CD14-positive monocyte (primary cell): ENCODE measurements at regions not wholly inside any gene's neighbourhood (a gene's known extent, or its start where the extent isn't known, plus 50 kb on each side); places are given as distances from the start of the nearest gene placed in this dataset.

Experiments used
- DNase-seq, 3 donors: peaks; one replicate each; pipeline ENCODE4 v3.0.0-alpha.2; 2011 to 2022
- H2AFZ ChIP-seq: 2 replicates; pipeline ENCODE4 v1.6.0; 2012; ENCODE audit warnings: mild to moderate bottlenecking, low read depth, low read length, inconsistent platforms; ENCODE audit not compliant: insufficient read depth, poor library complexity, severe bottlenecking
- H3K27ac ChIP-seq, 2 donors: 1 replicate in 1 of 2; 2 replicates in 1 of 2; pipeline ENCODE4 v1.5.1; 2012 to 2013; ENCODE audit warnings: low read length in 2 of 2, control low read depth in 1 of 2, inconsistent platforms in 1 of 2, low read depth in 1 of 2, mild to moderate bottlenecking in 1 of 2
- H3K27me3 ChIP-seq, 2 donors: one replicate each; pipeline versions ENCODE4 v1.6.0 to v1.6.1; 2011 to 2013; ENCODE audit warnings: low read length in 2 of 2; ENCODE audit not compliant: control insufficient read depth in 2 of 2, insufficient read depth in 2 of 2
- H3K36me3 ChIP-seq, 2 donors: replicated peaks in 1 of 2; 1 replicate in 1 of 2; 2 replicates in 1 of 2; pipeline versions ENCODE4 v1.5.1 to v1.6.1; 2012 to 2013; ENCODE audit warnings: low read length in 2 of 2, control low read depth in 1 of 2, inconsistent platforms in 1 of 2, mild to moderate bottlenecking in 1 of 2; ENCODE audit not compliant: insufficient read depth in 2 of 2, control insufficient read depth in 1 of 2
- H3K4me1 ChIP-seq, 2 donors: 1 replicate in 1 of 2; 2 replicates in 1 of 2; pipeline versions ENCODE4 v1.5.1 to v1.6.1; 2012 to 2013; ENCODE audit warnings: low read length in 2 of 2, control low read depth in 1 of 2, inconsistent platforms in 1 of 2, mild to moderate bottlenecking in 1 of 2, moderate library complexity in 1 of 2; ENCODE audit not compliant: insufficient read depth in 2 of 2, control insufficient read depth in 1 of 2
- H3K4me2 ChIP-seq: replicated peaks from 2 replicates; pipeline ENCODE3; 2012; ENCODE audit warnings: low read length, moderate library complexity, mild to moderate bottlenecking; ENCODE audit not compliant: poor library complexity, severe bottlenecking; ENCODE audit errors: extremely low read depth
- H3K4me3 ChIP-seq, 3 experiments: fragments of 200-600 bp in 1 of 3; sonication (generic) in 1 of 3; replicated peaks in 1 of 3; 1 replicate in 2 of 3; 2 replicates in 1 of 3; pipeline ENCODE4 v1.5.1; 2011 to 2013; ENCODE audit warnings: low read length in 3 of 3, mild to moderate bottlenecking in 3 of 3, control low read depth in 2 of 3, low read depth in 2 of 3, inconsistent platforms in 1 of 3, moderate library complexity in 1 of 3
- H3K79me2 ChIP-seq: 2 replicates; pipeline ENCODE4 v1.6.0; 2012; ENCODE audit warnings: mild to moderate bottlenecking, control low read depth, inconsistent platforms, low read length, moderate library complexity; ENCODE audit not compliant: insufficient read depth
- H3K9ac ChIP-seq: 2 replicates; pipeline ENCODE4 v1.6.0; 2017; ENCODE audit warnings: low read length, mild to moderate bottlenecking; ENCODE audit not compliant: insufficient read depth, poor library complexity, severe bottlenecking
- H3K9me3 ChIP-seq, 2 donors: replicated peaks in 1 of 2; 1 replicate in 1 of 2; 2 replicates in 1 of 2; pipeline versions ENCODE4 v1.5.1 to v1.6.1; 2012 to 2013; ENCODE audit warnings: low read length in 2 of 2, control low read depth in 1 of 2; ENCODE audit not compliant: control insufficient read depth in 1 of 2, insufficient read depth in 1 of 2
- H4K20me1 ChIP-seq: 2 replicates; pipeline ENCODE4 v1.6.0; 2012; ENCODE audit warnings: mild to moderate bottlenecking, low read length, control low read depth, moderate library complexity; ENCODE audit not compliant: insufficient read depth
- H3K27ac Mint-ChIP-seq, 7 donors: one replicate each; pipeline ENCODE4 v1.8.0; 2020; ENCODE audit warnings: mild to moderate bottlenecking in 7 of 7, mixed read lengths in 7 of 7, moderate library complexity in 6 of 7, inconsistent platforms in 2 of 7
- H3K27me3 Mint-ChIP-seq, 3 donors: one replicate each; pipeline ENCODE4 v1.8.0; 2021 to 2022; ENCODE audit warnings: low read depth in 3 of 3, mild to moderate bottlenecking in 3 of 3, mixed read lengths in 3 of 3, moderate library complexity in 3 of 3, inconsistent platforms in 1 of 3
- H3K36me3 Mint-ChIP-seq, 2 donors: one replicate each; pipeline ENCODE4 v1.8.0; 2020; ENCODE audit warnings: mixed read lengths in 2 of 2, inconsistent platforms in 1 of 2, mild to moderate bottlenecking in 1 of 2
- H3K4me1 Mint-ChIP-seq: one replicate; pipeline ENCODE4 v1.8.0; 2020; ENCODE audit warnings: mild to moderate bottlenecking, mixed read lengths
- H3K4me3 Mint-ChIP-seq, 2 donors: one replicate each; pipeline ENCODE4 v1.8.0; 2020; ENCODE audit warnings: mild to moderate bottlenecking in 2 of 2, mixed read lengths in 2 of 2, moderate library complexity in 1 of 2
- H3K9me3 Mint-ChIP-seq, 7 donors: one replicate each; pipeline ENCODE4 v1.8.0; 2020 to 2022; ENCODE audit warnings: mixed read lengths in 7 of 7, mild to moderate bottlenecking in 6 of 7, moderate library complexity in 6 of 7, inconsistent platforms in 2 of 7
- WGBS: methylation state at CpG from one replicate; pipeline ENCODE4 v1.1.5; 2013; ENCODE audit warnings: missing lambda C conversion rate; ENCODE audit not compliant: insufficient coverage; 5-methylcytosine and 5-hydroxymethylcytosine counted together
- intact Hi-C, 2 donors: fragments of 100-400 bp; cut with micrococcal nuclease; formaldehyde crosslinking; loops; one replicate each; pipeline versions ENCODE4 v1.15.0 to v1.15.1; 2023
- TF ChIP-seq, protein P1 (sequence below): fragments of 200-600 bp; IDR thresholded peaks from one replicate; pipeline ENCODE4 v1.8.0; 2022; ENCODE audit warnings: antibody characterized with exemption, mild to moderate bottlenecking

DNA sequence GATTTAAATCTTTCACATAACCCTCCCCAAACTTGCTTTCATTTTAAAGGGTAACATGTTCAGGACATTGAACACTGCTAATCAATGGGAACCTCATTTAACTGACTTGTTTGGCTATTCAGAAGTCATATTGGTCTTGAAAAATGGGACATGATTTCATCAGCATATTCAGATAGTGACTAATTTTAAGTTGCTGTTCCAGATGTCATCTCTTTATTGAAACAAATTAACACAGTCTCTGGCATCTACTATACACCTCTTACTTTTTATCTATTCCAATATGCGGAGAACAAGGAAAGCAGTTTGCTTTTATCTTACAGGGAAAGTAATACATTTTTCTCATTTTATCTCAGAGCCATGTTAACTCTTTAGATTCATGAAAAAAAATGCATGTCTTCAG, 310.1 kb downstream of the S1PR1 start:
- no peak overlapping the region for H3K4me3 Mint-ChIP-seq
- H3K27ac Mint-ChIP-seq: no peak overlapping the region
- no peaks in the 10 kb centered on the region for H3K9me3 ChIP-seq
- H3K4me3 ChIP-seq: no peak overlapping the region
- no peak overlapping the region for H3K4me2 ChIP-seq
- no peak for DNase-seq
- no peaks in the 10 kb centered on the region for H4K20me1 ChIP-seq
- 57% methylated on average over 1 of the region's 1 CpG for WGBS
- no peaks in the 10 kb centered on the region for H3K4me1 ChIP-seq
- no peaks in the 10 kb centered on the region for H3K36me3 ChIP-seq
- H3K4me1 Mint-ChIP-seq: no peaks in the 10 kb centered on the region
- TF ChIP-seq, protein P1, sequence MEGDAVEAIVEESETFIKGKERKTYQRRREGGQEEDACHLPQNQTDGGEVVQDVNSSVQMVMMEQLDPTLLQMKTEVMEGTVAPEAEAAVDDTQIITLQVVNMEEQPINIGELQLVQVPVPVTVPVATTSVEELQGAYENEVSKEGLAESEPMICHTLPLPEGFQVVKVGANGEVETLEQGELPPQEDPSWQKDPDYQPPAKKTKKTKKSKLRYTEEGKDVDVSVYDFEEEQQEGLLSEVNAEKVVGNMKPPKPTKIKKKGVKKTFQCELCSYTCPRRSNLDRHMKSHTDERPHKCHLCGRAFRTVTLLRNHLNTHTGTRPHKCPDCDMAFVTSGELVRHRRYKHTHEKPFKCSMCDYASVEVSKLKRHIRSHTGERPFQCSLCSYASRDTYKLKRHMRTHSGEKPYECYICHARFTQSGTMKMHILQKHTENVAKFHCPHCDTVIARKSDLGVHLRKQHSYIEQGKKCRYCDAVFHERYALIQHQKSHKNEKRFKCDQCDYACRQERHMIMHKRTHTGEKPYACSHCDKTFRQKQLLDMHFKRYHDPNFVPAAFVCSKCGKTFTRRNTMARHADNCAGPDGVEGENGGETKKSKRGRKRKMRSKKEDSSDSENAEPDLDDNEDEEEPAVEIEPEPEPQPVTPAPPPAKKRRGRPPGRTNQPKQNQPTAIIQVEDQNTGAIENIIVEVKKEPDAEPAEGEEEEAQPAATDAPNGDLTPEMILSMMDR: no peak
- H3K36me3 Mint-ChIP-seq: no peaks in the 10 kb centered on the region
- no peaks in the 10 kb centered on the region for H3K9me3 Mint-ChIP-seq
- no peak overlapping the region for H2AFZ ChIP-seq
- H3K79me2 ChIP-seq: no peaks in the 10 kb centered on the region
- H3K27me3 ChIP-seq: no peaks in the 10 kb centered on the region
- peaks cover 0 to 2% (median 2%) of the 10 kb centered on the region in 3 donors for H3K27me3 Mint-ChIP-seq
- no peak overlapping the region for H3K27ac ChIP-seq
- no peak overlapping the region for H3K9ac ChIP-seq
- intact Hi-C loops: no loop called here

GRCh38 chr1:101547357-101547756, 310.5 kb downstream of the S1PR1 start:
- no peaks in the 10 kb centered on the region for H3K27me3 ChIP-seq
- no peaks in the 10 kb centered on the region for H3K9me3 Mint-ChIP-seq
- H3K4me1 Mint-ChIP-seq: no peaks in the 10 kb centered on the region
- no peaks in the 10 kb centered on the region for H3K79me2 ChIP-seq
- no peaks in the 10 kb centered on the region for H3K36me3 Mint-ChIP-seq
- H3K4me1 ChIP-seq: no peaks in the 10 kb centered on the region
- TF ChIP-seq, protein P1: no peak
- 100% methylated on average over 1 of the region's 3 CpGs for WGBS
- no peak for DNase-seq
- intact Hi-C loops: no loop called here
- H3K9ac ChIP-seq: no peak overlapping the region
- H3K4me3 Mint-ChIP-seq: no peak overlapping the region
- no peak overlapping the region for H3K27ac ChIP-seq
- H3K9me3 ChIP-seq: no peaks in the 10 kb centered on the region
- H2AFZ ChIP-seq: no peak overlapping the region
- no peaks in the 10 kb centered on the region for H3K36me3 ChIP-seq
- no peaks in the 10 kb centered on the region for H4K20me1 ChIP-seq
- no peak overlapping the region for H3K4me3 ChIP-seq
- H3K27ac Mint-ChIP-seq: no peak overlapping the region
- peaks cover 0 to 2% (median 2%) of the 10 kb centered on the region in 3 donors for H3K27me3 Mint-ChIP-seq
- no peak overlapping the region for H3K4me2 ChIP-seq
